HG03097 (cell line): ENCODE measurements at regions not wholly inside any gene's neighbourhood (a gene's known extent, or its start where the extent isn't known, plus 50 kb on each side); places are given as distances from the start of the nearest gene placed in this dataset.

ENCODE experiments used
- ATAC-seq: cut with Tn5 transposase; IDR thresholded peaks from one replicate; pipeline ENCODE4 v1.9.1; 2021; ENCODE audit not compliant: unreplicated experiment, low FRiP score

DNA sequence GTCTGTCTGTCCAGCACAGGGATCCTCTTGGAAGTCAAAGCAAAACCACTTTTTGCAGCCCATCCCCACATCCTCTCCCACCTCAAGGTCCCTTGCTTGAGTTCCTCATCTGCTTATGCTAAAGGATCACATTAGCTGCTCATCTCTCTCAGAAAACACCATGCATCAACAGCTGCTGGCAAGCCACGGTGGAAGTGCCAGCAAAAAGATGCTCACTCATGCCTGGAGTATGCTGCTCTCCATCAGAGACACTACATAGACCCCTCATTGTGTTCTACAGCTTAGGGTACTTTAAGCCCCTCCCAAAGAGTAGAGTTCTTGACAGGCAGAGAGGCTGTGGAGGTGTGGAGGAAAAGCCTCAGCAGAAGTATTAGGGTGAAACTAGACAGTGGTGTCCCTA, 94.6 kb upstream of the COL8A1 start:
- ATAC-seq = no peak

DNA sequence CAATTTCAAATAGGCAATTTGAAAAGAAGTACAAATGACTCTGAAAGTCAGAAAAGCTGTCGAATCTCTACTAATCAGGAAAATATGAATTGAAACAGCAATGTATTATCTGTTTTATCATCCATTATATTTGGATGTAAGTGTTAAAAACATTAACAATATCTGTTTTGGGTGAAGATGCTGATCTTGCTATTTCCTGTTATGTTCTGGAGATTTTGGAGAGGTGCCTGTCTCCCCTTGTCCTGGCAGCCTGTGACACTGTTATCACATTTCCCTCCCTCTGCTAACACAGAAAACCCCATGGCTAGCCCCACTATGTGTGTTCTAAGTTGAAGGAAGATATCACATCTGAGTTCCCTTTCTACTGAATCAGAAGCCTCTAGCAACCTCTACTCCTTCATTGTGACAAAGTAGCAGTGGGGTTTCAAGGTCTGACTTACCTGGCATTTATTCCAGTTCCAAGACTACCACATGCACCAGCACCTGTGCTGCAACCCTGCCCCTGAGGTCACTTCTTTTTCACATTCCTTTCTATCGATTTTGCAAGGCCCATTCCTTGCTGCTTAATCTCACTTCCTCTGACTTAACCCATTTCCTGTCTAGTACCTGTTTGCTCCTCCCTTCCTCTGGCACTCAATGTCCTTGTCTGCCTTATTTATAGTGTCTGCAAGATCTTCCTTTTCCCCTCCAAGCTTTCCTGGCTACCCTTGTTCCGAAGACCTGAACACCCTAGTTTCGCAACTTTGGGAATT, 95.5 kb upstream of the COL8A1 start:
- no peak for ATAC-seq

- no peak for ATAC-seq
Measured at GRCh38 chr3:99541181-99541580, 97.2 kb upstream of the COL8A1 start.

GRCh38 chr3:99537416-99537815, 101.0 kb upstream of the COL8A1 start:
- no peak for ATAC-seq

DNA sequence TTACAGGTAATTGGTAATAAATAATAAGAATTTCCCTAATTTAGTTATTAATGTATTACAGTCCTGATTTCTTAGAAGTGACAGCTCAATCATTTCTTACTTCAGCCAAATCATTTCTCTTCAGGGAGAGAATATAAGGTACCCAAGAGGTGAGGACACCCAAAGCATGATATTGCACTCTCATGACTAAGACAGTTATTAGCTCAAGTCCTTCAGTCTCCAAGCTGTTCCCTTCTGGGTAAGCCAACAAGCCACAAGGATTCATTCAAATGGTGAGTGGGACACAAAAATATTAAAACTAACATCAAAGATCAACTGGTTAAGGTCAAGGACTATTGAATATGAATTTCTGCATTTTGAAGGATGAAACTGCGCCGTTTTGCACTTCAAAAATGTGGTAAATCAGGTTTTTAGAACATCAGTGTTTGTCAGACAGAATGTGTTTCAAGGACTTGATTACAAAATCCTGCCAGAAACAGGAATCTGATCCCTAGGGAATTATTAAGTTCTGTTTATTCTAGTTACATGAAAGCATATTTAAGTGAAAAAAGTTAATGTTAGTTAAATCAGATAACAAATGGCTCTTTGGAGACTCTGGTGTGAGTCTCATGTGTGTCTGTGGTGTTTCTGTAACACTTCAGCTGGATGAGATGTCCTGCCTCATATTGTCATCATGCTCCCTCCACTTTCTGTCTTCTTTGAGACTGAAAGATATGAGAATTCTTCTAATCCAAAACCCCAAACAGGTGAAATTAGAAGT, 101.7 kb upstream of the COL8A1 start:
- no peak for ATAC-seq

GRCh38 chr3:99534951-99535704, 103.3 kb upstream of the COL8A1 start:
- ATAC-seq = no peak

DNA sequence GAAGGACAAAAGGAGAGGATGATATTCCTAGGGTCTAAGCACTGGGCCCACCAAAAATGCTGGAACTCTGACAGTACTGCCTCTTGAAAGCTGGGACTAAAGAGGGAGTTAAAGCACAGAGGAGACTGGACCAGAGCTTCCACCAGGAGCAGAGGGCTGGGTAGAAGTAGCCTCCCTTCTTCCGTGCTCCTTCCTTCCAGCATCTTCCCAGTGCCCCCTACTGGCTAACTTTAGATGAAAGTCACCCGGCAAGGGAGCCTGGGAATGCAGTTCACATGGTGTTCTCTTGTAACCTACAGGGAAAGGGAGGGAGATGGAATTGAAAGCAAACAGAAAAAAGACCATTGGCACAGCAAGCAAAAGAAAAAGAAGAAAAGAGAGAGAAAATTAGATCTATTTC, 106.1 kb upstream of the COL8A1 start:
- no peak for ATAC-seq

GRCh38 chr3:99529265-99529664, 109.1 kb upstream of the COL8A1 start:
- no peak for ATAC-seq

GRCh38 chr3:99526921-99527320, 111.5 kb upstream of the COL8A1 start:
- ATAC-seq = no peak

- ATAC-seq = no peak
Measured at GRCh38 chr3:99524559-99524958, 113.8 kb upstream of the COL8A1 start.

DNA sequence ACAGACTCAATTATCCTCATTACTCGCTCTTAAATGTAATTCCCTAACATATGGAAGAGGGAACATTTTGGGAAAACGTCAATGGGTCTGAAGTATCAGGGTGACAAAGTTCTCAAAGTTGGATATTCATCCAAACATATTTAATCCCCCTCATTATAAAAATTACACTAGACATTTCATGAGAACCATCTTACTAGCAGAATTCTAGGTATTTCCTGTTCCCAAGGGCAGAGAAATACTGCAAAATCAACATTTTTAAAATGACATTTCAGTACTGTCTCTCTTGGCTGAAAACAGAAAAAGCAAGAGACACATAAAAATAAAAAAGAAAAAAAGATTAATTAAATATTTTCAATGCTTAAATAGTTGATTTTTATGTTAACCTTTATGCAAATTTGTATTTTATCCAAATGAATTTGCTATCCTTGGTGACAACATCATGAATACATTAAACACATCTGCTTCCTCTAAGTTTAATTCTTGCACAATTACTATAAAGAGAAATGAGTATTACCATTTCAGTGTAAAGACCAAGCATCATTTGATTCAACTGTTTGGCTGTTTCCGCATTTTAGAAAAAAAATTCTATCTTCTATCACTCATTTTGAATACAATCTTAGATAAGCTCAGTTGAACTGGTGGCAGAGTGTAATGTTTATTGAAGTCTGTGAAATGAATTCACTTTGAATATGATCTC, 114.8 kb upstream of the COL8A1 start:
- no peak for ATAC-seq

DNA sequence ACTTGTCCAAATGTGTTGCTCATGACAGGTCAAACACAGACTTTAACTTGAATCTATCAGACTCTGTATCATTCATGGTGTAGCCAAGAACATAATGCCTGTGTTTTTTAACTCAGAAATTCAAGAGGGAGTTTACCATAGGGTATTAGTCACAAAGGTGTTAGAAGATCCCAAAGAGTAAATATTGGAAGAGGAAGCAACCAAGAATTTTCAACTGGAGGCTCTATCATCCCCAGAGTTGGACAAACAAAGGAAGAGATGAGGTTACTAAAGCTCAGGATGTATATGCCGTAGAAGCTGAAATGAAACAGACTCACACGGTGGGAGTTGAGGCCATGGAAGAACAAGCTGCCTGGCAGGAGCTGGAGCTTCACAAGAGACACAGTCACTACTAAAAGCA, 116.2 kb upstream of the COL8A1 start:
- ATAC-seq = no peak

- ATAC-seq = no peak
Measured at GRCh38 chr3:99521551-99521950, 116.8 kb upstream of the COL8A1 start.

DNA sequence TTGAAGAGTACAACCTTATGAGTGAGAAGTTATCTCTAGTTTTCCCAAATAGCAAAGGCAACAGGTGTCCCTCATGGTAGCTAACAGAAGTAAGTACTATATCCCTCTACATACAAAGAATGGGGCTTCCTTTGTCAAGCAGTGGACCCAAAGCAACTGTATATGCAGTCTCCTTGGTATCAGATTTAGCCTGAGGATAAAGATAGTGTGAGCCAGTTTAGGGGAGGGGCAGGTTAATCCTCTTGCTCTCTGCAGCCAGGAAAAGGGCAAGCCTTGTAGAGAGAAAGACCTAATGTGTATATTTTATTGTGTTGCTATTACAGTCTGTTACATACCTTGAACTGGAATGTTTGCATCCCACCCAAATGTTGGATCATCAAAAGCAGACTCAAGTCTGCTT, 117.9 kb upstream of the COL8A1 start:
- ATAC-seq = no peak

GRCh38 chr3:99516936-99517335, 121.5 kb upstream of the COL8A1 start:
- no peak for ATAC-seq

DNA sequence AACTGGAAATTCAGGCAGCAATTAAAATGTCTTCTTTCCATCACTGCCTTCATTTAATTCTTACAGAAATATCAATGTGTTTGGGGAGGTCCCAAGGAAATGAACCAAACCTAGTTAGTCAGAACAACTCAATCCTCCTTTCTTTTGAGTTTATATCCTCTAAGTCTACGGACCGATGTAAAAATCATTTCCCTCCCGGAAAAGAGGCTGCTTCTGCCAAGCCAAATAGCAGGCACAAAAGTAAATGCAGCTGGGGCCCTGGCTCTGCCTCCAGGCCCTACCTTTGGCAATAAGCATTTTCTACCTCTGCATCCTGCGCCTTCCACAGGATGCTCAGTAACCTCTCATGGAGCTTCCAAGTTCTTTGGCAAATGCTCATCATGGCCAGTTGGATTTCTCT, 122.5 kb upstream of the COL8A1 start:
- ATAC-seq = no peak

DNA sequence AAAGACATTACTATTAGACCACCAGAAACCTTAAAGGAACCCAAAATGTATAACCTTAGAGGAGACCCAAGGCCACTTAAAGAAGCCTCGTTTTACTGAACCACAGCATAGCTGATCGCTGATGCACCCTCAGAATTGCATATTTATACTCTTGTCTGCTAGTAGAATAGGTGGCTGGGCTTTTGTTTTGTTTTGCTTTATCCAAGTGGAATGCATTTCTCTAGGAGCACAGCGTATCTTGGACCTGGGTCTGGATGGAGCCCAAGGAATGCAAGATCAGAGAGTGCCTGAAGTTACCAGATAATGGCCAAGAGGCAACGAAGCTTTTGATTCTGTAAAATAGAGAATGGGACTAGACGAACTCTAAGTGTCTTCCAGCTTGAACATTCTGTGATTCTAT, 129.2 kb upstream of the COL8A1 start:
- ATAC-seq = no peak

GRCh38 chr3:99508191-99508590, 130.2 kb upstream of the COL8A1 start:
- ATAC-seq = no peak

DNA sequence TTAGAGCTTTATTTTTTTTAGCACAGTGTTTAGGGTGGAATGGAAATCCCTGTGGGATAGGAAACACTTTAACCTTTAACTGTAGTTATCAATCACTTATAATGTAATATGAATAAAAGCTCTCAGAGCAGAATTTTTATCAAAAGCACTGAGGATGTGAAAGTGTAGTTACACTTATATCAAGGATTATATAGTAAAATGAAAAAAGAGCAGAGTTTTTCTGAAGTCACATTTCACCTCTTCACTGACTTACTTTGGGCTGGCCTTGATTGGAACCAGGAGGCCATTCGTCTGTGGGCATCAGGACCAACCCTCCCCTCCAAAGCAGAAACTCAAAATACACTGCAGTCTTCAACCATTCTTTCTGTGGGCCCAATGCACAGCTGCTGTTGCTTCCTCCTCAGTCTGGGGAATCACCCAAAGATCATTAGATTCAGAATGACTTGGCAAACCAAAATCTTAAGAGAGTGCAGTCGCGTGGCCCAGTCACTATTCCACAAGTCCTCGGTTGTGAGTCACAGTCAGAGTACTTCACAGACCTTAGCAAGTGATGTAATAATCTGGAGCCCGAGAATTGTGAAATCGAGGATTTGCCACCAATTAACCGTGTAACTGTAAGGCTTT, 132.6 kb upstream of the COL8A1 start:
- peak; percentile 97 for ATAC-seq

GRCh38 chr3:99505200-99505599, 133.2 kb upstream of the COL8A1 start:
- no peak for ATAC-seq
